GM13977 (cell line): ENCODE measurements at regions not wholly inside any gene's neighbourhood (a gene's known extent, or its start where the extent isn't known, plus 50 kb on each side); places are given as distances from the start of the nearest gene placed in this dataset.
"Not testable (repeated sequence)": the region's sequence is repeated elsewhere in the genome, so short reads cannot be mapped to it uniquely, and the experiment has no call there.

ENCODE experiments used
- DNase-seq: peaks from one replicate; pipeline ENCODE4 v3.0.0; 2012; ENCODE audit warnings: low spot score
- CTCF ChIP-seq: IDR thresholded peaks from 2 replicates; pipeline ENCODE4 v1.5.1; 2012; ENCODE audit warnings: mild to moderate bottlenecking, control low read depth; ENCODE audit not compliant: insufficient read depth; ENCODE audit errors: extremely low read depth, missing control alignments
- in situ Hi-C: fragments of 300-500 bp; cut with MboI; formaldehyde crosslinking; loops from one replicate; pipeline ENCODE4 v1.12.0; 2022; ENCODE audit warnings: low sequenced_read_pairs, low pct_unique_long_range_greater_than_20kb, mixed read lengths, inconsistent platforms; ENCODE audit not compliant: unreplicated experiment

DNA sequence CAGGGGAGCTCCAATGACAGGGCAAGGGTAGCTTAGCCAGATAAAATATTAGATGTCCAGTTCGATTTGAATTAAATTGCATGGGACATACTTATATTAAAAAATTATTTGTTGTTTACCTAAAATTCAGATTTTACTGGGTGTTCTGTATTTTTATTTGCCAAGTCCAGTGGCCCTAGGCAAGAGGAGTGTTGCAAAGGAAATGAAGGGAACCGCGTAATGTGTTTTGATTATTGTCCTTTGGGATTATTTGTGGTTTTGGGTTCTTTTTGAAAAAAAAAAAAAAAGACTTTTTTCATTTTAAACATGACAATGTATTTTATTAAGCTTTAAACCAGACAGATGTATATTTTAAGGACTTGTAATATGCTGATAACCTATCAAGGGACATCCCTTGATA lies 179.3 kb downstream of the C9orf152 start:
- no peak for DNase-seq
- TF ChIP-seq CTCF = no peak
- in situ Hi-C loops = no loop called here

DNA sequence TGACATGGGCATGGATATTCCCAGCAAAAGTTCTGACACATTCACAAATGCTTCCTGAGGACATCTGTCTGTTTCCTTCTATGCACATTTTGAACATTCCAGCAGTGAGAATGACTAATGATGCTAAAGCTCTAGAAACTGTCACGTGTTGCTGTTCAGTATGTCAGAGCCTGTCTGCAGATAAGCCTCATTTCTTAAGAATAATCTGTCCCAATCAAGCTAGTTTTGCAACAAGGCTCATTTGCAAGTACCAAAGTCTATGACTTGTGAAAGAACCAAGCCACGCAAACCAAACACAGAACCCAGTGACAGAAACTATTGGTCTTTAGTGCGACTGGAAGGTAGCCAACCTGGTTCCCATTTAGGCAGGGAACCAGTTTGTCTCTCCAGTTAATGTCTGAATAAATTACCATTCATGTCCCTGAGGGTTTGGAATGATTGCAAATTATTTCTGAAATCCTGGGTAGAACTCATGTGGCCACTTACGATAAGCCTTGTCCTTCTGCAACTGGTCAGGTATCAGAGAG lies 178.5 kb downstream of the C9orf152 start:
- in situ Hi-C loops = no loop called here
- no peak for DNase-seq
- no peak for TF ChIP-seq CTCF

DNA sequence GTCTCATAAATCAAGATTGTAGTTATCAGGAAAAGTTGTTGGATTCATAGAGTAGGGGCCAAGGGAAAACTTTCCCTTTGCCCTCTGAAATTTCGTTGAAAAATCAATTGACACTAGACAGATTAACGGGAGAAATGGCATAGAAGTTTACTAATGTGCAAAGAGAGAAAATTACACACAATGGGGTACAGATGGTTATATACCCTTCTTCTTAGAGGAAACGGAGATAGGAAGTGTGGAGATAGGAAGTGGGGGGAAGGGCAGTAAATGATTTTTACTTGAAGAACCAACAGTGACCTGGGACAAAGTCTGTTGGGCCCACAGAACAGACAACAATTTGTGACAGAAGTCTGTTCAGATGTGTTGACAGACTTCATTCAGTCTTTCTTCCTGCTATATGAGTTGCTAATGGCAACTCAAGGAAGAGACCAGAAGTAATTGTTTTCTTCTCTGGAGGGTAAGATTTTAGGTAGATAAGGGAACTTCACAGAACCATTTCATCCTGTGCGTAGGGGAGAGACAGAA lies 177.9 kb downstream of the C9orf152 start:
- no peak for TF ChIP-seq CTCF
- DNase-seq = no peak
- in situ Hi-C loops = no loop called here

- TF ChIP-seq CTCF = no peak
- in situ Hi-C loops = no loop called here
- DNase-seq = no peak
Observed at GRCh38 chr9:110030632-110031031, 177.3 kb downstream of the C9orf152 start.

- no peak for TF ChIP-seq CTCF
- DNase-seq = no peak
- in situ Hi-C loops = no loop called here
Observed at GRCh38 chr9:110031511-110032173, 176.3 kb downstream of the C9orf152 start.

DNA sequence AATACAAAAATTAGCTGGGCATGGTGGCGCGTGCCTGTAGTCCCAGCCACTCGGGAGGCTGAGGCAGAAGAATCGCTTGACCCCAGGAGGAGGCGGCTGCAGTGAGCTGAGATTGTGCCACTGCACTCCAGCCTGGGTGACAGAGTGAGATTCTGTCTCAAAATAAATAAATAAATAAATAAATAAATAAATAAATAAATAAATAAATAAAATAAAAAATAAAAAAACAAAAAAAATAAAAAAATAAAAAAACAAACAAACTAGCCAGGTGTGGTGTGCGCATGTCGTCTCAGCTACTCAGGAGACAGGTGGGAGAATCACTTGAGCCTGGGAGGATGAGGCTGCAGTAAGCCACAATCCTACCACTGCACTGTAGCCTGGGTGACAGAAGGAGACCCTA lies 175.4 kb downstream of the C9orf152 start:
- in situ Hi-C loops, DNase-seq: not testable (repeated sequence)

DNA sequence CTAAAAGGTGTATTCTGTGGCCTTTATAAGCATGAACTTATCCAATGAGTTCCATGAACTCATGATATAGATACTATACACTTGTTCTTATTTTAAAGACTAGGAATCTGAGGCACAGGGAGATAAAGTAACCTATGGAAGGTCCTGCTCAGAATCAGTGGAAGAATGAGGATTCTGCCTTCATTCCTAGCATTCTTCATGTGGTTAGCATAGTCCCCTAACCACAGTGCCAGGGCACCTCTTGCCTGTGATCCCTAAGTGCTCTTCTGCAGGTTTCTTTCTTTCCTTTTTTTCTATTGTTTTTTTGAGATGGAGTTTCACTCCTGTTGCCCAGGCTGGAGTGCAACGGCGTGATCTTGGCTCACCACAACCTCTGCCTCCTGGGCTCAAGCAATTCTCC lies 174.1 kb downstream of the C9orf152 start:
- TF ChIP-seq CTCF = no peak
- in situ Hi-C loops = no loop called here
- no peak for DNase-seq
